GM21786 (cell line): ENCODE measurements at regions not wholly inside any gene's neighbourhood (a gene's known extent, or its start where the extent isn't known, plus 50 kb on each side); places are given as distances from the start of the nearest gene placed in this dataset.
"Not testable (repeated sequence)": the region's sequence is repeated elsewhere in the genome, so short reads cannot be mapped to it uniquely, and the experiment has no call there.

Source experiments
- ATAC-seq: cut with Tn5 transposase; IDR thresholded peaks from one replicate; pipeline ENCODE4 v1.9.1; 2021; ENCODE audit not compliant: unreplicated experiment

DNA sequence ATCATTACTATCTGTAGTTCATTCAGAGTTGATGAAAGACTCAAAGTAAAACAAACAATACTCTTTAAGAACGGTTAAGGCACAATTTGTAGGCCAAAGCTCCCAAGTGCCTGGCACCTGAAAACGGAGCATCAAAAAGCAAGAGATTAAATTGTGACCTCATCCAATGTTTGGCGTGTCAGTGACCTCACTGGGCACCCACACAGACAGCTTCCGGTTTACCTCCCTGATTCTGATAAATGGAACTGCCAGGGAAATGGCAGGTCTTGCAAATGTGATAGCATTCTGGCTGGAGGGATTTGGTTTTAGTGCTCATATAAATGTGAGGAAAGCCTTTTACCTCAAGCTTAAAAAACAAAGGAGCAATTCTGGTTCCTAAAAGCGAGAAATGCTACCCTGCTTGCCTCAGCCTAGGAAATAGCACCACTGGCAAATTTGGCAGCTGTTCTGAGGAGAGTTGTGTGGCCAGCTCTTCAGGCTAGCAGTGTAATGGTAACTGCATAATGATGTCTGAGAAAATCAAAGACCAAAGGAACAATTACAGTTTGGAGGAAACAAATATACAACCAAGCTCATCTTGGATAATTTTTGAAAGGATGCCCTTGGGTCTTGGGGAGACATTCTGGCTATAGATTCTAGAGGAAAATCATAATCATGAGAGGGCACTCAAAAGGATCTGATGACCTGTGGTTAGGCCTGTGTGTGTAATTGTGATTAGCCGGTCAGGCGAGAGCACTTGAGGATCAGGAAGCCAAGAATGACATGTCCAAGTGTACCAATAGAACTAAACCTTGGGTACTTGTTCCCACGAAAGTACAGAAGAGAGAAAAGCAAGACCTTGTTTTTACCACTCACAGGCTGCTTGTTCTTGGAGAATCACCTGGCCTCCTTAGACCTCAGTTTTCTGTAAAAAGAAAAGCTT lies 174.3 kb downstream of the TFAP2B start:
- no peak for ATAC-seq

DNA sequence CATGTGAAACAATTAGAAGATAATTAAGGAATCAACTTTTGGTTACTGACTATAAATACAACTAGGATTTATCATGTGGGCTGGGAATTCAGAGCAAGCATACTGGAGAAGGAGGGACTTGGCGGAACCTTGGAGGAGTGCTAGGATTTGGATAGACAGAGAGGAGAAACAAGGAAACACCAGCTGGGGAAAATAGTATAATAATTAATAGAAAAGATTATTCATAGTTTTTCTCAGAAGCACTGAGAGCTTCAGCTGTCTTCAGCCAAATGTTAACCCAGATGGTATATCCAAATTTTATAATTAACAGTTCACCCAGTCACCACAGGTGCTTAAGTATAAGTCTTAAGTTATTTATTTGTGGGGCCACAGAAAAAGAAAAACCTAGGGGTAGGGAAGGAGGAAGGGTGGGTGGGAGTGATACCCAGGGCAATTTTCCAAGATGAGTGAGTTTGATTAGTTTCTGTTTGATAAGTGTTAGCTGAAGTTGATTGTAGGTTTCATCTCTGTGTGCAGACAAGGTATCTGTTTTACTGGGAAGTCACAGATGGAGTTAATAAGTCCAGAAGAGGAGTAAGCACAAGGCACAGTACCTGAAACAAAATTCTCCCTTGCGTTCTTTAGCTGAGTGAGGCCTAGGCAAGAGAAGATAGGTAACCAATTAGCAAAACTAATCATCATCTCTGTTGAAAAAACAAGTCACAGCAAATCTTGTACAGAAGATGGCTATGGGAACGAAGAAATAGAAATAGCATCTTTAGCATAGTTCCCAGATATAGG lies 175.5 kb downstream of the TFAP2B start:
- no peak for ATAC-seq

DNA sequence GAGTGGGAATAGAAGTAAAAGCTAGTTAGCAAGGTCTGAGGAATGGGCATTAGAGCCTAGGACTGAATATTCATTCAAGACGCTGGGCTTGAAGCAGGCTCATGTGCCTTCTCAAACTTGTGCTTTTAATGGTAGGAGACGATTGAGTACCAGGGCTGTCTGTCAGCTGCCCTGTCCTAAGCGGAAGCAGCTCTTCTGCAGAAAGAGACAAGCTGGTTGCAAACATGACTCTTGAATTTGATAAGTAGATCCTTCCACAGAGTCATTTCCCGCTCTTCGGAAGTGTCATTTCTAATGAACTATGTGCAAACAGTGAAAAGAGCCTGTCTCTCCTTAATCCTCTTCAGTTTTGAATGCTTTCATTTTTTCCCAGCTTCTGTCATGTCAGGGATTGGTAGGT lies 176.4 kb downstream of the TFAP2B start:
- no peak for ATAC-seq

DNA sequence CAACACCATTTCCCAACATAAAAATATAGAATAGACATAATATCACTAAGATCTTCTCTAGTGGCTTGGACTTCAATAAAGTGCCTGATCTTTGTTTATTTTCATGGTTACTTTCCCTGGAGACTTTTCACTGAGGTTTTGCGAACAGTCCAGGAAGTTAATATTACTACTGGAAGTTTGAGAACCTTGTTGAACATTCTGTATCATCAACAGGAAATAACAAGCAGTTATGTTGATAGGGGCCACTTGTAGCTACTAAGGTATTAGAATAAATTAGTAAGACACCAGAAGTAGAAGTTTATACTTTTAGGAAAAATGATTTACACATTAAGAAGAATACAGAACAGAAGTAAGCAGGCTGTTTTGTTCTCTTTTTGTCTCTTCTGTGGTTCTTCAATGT lies 180.2 kb downstream of the TFAP2B start:
- ATAC-seq = no peak

DNA sequence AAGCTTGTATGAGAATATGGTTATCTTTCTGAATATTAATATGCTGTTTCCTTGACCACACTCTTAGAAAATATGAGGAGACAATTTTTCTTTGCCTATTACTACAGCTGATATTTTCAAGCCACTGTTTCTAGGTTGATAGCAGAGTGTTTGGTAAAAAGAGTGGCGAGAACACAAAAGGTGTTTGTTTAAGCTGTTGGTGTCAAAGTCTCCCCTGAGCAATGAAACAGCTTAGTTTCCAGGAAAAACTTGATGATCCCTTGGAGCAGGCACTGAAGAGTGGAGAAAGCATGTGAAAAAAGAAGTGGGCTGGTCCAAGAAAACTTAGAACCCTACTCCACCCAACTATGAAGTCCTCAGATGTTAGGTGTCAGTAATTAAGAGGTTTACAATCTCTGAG lies 182.7 kb downstream of the TFAP2B start:
- ATAC-seq = no peak

DNA sequence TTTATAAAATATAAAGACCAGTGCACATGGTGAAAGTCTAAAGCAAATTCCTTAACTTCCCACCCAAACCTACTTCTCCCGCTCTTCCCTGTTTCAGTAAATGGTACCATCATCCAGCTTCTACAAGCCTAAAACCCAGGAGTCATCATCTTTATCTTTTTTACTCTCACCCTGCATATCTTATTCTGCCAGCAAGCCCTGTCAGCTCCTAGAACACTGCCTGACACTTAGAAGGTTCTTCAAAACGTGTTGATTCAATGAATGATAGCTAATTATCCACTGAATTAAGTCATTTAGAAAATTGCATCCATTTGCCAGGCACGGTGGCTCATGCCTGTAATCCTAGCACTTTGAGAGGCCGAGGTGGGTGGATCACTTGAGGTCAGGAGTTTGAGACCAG lies 185.7 kb downstream of the TFAP2B start:
- no peak for ATAC-seq

DNA sequence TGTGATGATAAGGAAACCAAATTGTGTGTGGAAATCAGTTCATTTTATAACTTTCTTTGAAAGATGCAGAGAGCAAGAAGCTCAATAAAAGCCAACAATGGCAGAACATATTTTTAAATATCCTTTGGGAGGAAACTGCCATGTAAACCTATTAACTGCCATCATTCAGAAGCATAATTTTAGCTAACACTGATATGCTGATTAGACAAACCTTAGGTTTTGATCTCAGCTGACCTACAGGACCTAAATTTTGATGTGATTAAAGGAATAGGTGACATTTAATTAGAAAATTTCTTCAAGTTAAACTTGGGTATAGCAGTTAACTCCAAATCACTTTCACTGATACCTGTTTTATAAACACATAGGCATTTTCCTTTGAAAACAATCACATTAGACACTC lies 187.1 kb downstream of the TFAP2B start:
- ATAC-seq = no peak

DNA sequence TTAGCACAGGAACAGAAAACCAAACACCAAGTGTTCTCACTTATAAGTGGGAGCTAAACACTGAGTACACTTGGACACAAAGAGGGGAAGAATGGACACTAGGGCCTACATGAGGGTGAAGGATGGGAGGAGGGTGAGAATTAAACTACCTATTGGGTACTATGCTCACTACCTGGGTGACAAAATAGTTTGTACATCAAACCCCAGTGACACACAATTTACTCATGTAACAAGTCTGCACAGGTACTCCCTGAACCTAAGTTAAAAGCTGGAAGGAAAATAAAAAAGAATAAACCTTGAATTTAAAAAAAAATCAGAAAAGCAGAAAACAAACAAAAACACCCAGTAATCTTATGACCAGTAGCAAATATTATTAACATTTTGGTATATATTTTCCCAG lies 188.6 kb downstream of the TFAP2B start:
- no peak for ATAC-seq

DNA sequence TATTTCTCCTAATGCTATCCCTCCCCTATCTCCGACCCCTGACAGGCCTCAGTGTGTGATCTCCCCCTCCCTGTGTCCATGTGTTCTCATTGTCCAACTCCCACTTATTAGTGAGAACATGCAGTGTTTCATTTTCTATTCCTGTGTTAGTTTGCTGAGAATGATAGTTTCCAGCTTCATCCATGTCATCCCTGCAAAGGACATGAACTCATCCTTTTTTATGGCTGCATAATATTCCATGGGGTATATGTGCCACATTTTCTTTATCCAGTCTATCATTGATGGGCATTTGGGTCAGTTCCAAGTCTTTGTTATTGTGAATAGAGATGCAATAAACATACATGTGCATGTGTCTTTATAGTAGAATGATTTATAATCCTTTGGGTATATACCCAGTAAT lies 190.0 kb downstream of the TFAP2B start:
- ATAC-seq = not testable (repeated sequence)

DNA sequence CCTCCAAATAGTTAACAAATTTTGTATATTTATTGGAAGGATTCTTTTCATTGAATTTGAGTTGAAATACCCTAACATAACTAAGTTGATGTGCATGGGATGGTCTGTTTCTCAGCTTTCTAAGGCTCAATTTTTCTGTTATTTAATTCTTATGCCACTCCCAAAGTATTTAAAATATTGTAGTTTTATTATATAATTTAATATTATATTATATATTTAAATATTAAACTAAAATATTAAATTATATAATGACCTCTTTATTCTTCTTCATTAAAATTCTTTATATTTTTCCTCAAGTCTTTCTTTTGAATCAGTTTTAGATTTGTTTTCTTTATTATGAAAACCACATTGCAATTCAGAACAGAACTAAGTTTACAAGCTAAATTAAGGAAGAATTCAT lies 194.7 kb downstream of the TFAP2B start:
- ATAC-seq = no peak

DNA sequence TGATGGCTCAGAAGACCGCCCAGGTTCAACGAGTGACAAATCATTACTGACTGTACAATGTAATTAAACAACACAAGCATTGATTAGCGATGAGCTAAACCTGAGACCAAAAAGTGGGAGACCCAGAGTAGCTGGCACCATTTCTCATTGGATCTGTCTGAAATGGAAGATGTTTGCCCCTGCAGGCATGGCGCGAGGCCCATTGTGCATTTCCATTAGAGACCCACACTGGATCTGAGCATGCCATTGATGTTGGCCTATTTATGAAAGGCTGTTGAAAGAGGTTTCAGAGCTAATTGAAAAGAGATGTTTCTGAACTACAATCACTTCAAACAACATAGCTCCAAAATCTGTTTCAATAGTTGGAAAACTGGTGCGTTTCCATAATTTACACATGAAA lies 196.7 kb downstream of the TFAP2B start:
- no peak for ATAC-seq

DNA sequence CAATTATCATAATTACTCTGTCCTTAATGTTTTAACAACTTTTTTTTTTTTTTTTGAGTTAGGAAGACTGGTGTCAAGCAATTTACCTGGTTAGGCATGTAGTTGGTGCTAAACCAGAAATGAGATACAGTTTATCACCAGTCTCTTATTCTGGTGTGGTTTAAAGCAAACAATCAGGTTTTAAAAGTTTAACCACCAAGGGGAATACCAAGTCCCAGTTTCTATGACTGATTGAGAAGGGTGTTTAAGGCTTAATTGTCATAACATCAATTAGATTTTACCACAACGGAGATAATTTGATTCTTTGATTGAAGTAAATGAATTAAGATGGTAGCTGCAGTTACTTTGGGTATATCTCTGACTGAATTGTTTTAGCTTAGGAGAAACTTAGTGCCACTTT lies 197.8 kb downstream of the TFAP2B start:
- no peak for ATAC-seq

DNA sequence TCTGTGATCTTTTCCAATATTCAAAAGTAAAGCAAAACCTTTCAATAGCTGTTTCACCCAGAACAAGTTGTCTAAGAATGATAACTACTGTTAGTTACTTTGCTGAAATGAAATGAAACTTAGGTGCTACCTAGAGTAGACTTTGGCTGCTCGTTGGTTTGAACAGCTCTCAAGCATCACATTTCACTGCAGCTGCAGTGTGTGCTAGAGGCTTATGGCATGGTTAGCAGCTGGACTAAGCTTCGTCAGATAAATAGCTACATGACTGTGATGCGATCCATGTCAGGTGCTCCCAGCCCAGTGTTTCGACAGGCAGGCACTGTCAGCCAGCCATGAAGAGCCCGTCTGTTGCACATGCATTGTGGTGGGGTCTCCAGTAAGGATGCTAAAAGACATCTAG lies 201.1 kb downstream of the TFAP2B start:
- ATAC-seq = no peak

DNA sequence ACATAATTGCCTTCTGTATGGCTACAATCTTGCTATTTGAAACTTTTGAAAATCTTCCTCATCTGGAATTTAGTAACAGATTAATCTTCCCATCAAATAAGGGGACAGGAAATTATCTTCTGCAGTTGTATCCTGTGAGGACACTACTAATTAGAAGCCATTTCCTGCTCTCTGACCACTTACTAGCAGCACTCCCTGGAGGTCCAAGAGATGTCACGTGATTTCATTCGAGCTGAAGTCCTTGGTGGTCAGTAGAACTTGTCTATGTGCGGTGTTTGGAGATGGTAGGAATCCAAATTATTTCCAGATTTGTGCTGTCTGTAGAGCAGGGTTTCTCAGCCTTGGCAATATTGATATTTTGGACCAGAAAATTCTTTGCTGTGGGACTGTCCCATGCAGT lies 202.5 kb downstream of the TFAP2B start:
- ATAC-seq = no peak

DNA sequence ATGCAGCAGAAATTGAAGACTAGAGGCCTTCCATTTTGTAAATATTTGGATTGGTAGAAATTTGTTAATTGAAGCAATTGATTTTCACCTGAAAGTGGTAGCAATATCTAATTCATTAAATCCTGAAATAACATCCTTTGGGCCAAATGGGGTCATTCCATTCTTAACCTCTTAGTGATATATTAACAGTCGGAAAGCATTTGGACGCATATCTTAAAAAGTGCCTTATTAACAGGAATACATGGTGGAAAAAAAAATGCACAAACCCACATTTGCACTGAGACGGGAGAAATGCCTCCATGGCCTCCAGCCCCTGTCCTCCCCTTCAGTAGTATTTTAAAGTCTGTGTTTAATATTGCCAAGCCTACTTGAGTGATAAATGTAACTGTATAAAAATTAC lies 205.5 kb downstream of the TFAP2B start:
- ATAC-seq = no peak

DNA sequence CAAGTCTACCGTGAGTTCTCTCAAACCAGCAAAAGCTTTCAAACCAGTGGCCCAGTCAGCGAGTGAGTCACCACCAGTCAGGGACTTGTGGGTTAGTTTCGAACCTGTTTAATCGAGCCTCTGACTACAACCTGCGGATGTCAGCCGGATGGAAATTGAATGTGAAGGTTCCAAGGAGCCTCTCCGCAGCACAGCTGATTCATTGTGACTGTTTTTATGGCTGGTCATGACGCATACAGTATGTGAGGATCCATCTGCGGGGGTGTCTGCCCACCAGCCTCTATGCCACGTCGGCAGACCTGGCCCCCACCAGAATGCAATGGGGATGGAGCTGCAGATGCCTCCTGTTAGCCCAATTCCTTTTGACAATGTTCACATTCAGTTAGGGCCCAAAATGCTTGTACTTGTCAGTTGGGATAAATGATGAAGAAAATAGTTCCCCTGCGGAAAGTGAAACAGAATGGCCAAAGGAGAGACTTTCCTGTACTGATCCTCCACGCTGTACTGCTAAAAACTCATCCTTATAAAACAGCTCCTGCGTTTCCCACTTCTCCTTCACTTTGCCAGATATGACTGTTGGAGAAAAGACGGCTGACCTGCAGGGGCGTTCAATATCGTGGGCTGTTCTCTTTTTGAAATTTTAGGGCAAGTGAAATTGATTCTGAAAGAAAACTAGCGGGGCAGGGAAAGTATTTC lies 206.6 kb downstream of the TFAP2B start:
- ATAC-seq = no peak

DNA sequence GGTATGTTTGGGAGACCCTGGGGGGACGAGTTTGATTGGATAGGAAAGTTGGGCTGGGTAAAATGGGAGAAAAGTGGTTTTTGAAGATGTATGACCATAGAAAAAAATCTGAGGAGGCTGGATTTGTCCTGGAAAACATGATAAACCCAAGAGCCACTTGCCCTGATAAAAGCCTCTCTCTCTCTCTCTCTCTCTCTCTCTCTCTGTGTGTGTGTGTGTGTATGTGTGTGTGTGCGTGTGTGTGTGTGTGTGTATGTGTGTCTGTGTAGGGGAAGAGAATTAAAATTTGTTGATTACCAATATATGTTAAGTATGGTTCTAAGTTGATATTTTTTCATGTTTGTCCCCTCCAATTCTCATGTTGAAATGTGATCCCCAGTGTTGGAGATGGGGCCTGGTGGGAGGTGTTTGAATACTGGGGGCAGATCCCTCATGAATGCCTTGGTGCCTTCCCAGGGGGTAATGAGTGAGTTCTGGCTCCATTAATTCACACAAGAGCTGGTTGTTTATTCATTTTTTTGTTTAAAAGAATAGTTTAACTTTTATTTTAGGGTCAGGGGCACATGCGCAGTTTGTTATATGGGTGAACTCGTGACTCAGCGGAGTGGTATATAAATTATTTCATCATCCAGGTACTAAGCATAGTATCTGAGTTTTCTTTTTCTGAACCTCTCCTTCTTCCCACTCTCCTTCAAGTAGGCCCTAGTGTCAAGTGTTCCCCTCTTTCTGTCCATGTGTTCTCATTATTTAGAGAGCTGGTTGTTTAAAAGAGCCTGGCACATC lies 208.8 kb downstream of the TFAP2B start:
- no peak for ATAC-seq

DNA sequence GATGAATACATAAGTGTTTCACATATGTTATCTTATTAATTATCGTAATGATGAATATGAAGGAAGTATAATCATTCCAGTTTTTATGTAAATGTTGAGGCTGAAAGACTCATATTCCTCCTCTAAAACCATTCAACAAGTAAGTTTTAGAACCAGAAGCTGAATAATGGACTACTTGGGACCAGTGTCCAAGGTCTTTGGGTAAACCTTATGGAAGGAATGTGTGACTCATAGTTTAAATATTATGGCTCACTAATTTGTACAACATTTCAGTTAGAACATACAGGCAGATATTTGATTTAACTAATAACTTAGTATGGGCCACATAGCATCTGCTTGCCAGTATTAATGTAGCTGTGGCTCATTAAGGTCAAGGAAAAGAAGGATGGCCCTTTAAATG lies 209.6 kb downstream of the TFAP2B start:
- no peak for ATAC-seq

DNA sequence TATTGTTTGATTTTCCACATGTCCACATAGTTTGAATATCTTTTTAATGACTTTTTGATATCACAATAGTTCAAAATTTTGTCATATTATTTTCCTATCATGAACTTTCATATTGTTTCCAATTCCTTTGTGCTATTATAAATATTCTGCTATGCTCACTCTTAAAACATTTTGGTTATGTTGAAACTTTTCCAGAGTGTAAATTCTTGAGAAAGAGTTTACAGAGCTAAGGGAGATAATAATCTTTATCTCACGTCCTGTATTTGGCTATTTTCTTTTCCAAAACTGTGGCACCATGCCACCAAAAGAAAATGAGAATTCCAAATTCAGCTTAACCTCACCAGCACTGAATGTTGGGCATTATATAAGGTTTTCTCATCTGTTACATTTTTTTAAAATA lies 210.9 kb downstream of the TFAP2B start:
- ATAC-seq = no peak

DNA sequence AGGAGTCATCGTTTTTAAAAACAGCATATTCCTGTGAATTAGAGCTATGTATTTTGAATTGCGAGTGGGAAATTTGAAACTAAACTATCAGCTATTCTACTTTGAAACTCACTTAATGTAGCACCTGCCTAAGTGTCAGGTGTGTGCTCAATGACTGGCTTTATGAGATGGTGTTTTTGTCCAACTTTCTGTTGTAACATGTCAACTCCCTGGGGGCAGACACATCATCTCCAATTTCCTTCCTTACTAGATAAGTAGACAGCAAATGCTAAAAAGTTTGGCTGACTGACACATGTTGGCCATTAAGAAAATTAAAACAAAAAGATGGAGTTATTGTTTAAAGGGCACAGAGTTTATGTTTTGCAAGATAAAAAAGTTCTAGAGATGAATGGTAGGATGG lies 226.9 kb downstream of the TFAP2B start:
- no peak for ATAC-seq
